Spleen (tissue), 11 donors: ENCODE measurements at regions not wholly inside any gene's neighbourhood (a gene's known extent, or its start where the extent isn't known, plus 50 kb on each side); places are given as distances from the start of the nearest gene placed in this dataset.

Experiments
- DNase-seq: peaks from one replicate; pipeline ENCODE4 v3.0.0-alpha.2; 2020
- H3K27ac ChIP-seq, 8 donors: fragments of 200-600 bp; sonication (generic) in 7 of 8; 1 replicate in 4 of 8; 2 replicates in 4 of 8; pipeline versions ENCODE4 v1.5.0 to v1.8.0; 2016 to 2021; ENCODE audit warnings: inconsistent platforms in 4 of 8, mild to moderate bottlenecking in 4 of 8, moderate library complexity in 1 of 8
- H3K27me3 ChIP-seq, 7 donors: fragments of 200-600 bp; sonication (generic) in 6 of 7; replicated peaks in 1 of 7; 1 replicate in 4 of 7; 2 replicates in 3 of 7; pipeline versions ENCODE4 v1.5.0 to v1.8.0; 2016 to 2021; ENCODE audit warnings: inconsistent platforms in 3 of 7, mild to moderate bottlenecking in 1 of 7
- H3K36me3 ChIP-seq, 6 donors: fragments of 200-600 bp; sonication (generic) in 5 of 6; 1 replicate in 4 of 6; 2 replicates in 2 of 6; pipeline versions ENCODE4 v1.5.0 to v1.8.0; 2016 to 2021; ENCODE audit warnings: inconsistent platforms in 2 of 6
- H3K4me1 ChIP-seq, 6 donors: fragments of 200-600 bp; sonication (generic) in 5 of 6; 1 replicate in 3 of 6; 2 replicates in 3 of 6; pipeline versions ENCODE4 v1.5.0 to v1.8.0; 2016 to 2021; ENCODE audit warnings: inconsistent platforms in 3 of 6
- H3K4me3 ChIP-seq, 8 donors: fragments of 200-600 bp; sonication (generic) in 7 of 8; 1 replicate in 4 of 8; 2 replicates in 4 of 8; pipeline versions ENCODE4 v1.5.0 to v1.8.0; 2016 to 2021; ENCODE audit warnings: inconsistent platforms in 4 of 8, mild to moderate bottlenecking in 4 of 8, moderate library complexity in 2 of 8
- H3K9me3 ChIP-seq, 8 donors: fragments of 200-600 bp; sonication (generic) in 7 of 8; 1 replicate in 4 of 8; 2 replicates in 4 of 8; pipeline versions ENCODE4 v1.5.0 to v1.8.0; 2016 to 2021; ENCODE audit warnings: inconsistent platforms in 4 of 8
- CTCF ChIP-seq, 11 experiments: fragments of 200-600 bp in 7 of 11; fragments of 450-650 bp in 4 of 11; sonication (generic) in 4 of 11; IDR thresholded peaks in 8 of 11; conservative IDR thresholded peaks in 3 of 11; 1 replicate in 7 of 11; 2 replicates in 4 of 11; pipeline versions ENCODE4 v1.4.0 to v1.8.0; 2016 to 2021; ENCODE audit warnings: antibody characterized with exemption in 11 of 11, inconsistent platforms in 4 of 11, mild to moderate bottlenecking in 1 of 11
- POLR2A ChIP-seq, 3 donors: fragments of 450-650 bp; IDR thresholded peaks; one replicate each; pipeline ENCODE4 v1.5.1; 2017; ENCODE audit warnings: antibody characterized with exemption in 3 of 3, mild to moderate bottlenecking in 1 of 3
- POLR2AphosphoS5 ChIP-seq, 3 donors: sonication (generic); formaldehyde crosslinking; IDR thresholded peaks; one replicate each; pipeline ENCODE4 v1.5.1; 2017; ENCODE audit warnings: antibody characterized with exemption in 3 of 3
- WGBS, 5 donors: extraction: QIAGEN DNeasy Blood & Tissue Kit in 3 of 5; methylation state at CpG; one replicate each; pipeline versions ENCODE4 v1.1.5 to v1.1.7; 2013 to 2018; 5-methylcytosine and 5-hydroxymethylcytosine counted together
- intact Hi-C: fragments of 100-400 bp; cut with DNase I; formaldehyde crosslinking; loops from one replicate; pipeline ENCODE4 v1.15.0; 2023; ENCODE audit warnings: low total_unique reads
- donor health status: healthy with polysubstance abuse.
- donor health status: DM: no; HTN: no; CAD: no; lungs with moderate emphysema.
- donor health status: DM: no; HTN: no; CAD: no.
- donor health status: Bipolar disorder and iron deficiency.
- donor health status: healthy.
- donor health status: DM: no; HTN: no; CAD: no.
- donor health status: DM: yes; HTN: yes; CAD: no.

- Histone ChIP-seq H3K27ac (no peak overlapping the region), H3K9me3 (no peaks in the 10 kb centered on the region), H3K36me3 (no peaks in the 10 kb centered on the region), H3K27me3 (no peaks in the 10 kb centered on the region), H3K4me1 (no peaks in the 10 kb centered on the region), H3K4me3 (no peak overlapping the region)
- 59 to 75% (median 72%) methylated on average over 5 of the region's 5 CpGs for WGBS, 5 donors
- DNase-seq, result no peak
- intact Hi-C loops, result no loop called here
- TF ChIP-seq POLR2AphosphoS5 (IDR thresholded peaks at IDR 0.05) (no peak), POLR2A (IDR thresholded peaks at IDR 0.05) (no peak), CTCF (IDR thresholded peaks at IDR 0.05 in 8 of 11, conservative IDR thresholded peaks at IDR 0.05 in 3 of 11) (no peak)
These were observed 869.9 kb downstream of the MRPL39 start for GRCh38 chr21:24737296-24737850.

- H3K9me3 ChIP-seq, result no peaks in the 10 kb centered on the region
- H3K36me3 ChIP-seq, result no peaks in the 10 kb centered on the region
- no peak for DNase-seq
- intact Hi-C loops, result no loop called here
- TF ChIP-seq POLR2A (IDR thresholded peaks at IDR 0.05) (no peak), CTCF (IDR thresholded peaks at IDR 0.05 in 8 of 11, conservative IDR thresholded peaks at IDR 0.05 in 3 of 11) (no peak), POLR2AphosphoS5 (IDR thresholded peaks at IDR 0.05) (no peak)
- no peak overlapping the region for H3K4me3 ChIP-seq
- H3K4me1 ChIP-seq, result no peaks in the 10 kb centered on the region
- no peak overlapping the region for H3K27ac ChIP-seq
- no peaks in the 10 kb centered on the region for H3K27me3 ChIP-seq
- 36 to 64% (median 49%) methylated on average over 1 of the region's 1 CpG for WGBS, 5 donors
These were observed 876.6 kb downstream of the MRPL39 start for GRCh38 chr21:24730661-24731060.

GRCh38 chr21:24729568-24729967 is 877.7 kb downstream of the MRPL39 start:
- 57 to 75% (median 64%) methylated on average over 3 of the region's 3 CpGs for WGBS, 5 donors
- TF ChIP-seq POLR2AphosphoS5 (IDR thresholded peaks at IDR 0.05) (no peak), CTCF (IDR thresholded peaks at IDR 0.05 in 8 of 11, conservative IDR thresholded peaks at IDR 0.05 in 3 of 11) (no peak), POLR2A (IDR thresholded peaks at IDR 0.05) (no peak)
- H3K4me3 ChIP-seq, result no peak overlapping the region
- H3K27ac ChIP-seq, result no peak overlapping the region
- no peaks in the 10 kb centered on the region for H3K9me3 ChIP-seq
- no peaks in the 10 kb centered on the region for H3K27me3 ChIP-seq
- no peaks in the 10 kb centered on the region for H3K4me1 ChIP-seq
- H3K36me3 ChIP-seq, result no peaks in the 10 kb centered on the region
- intact Hi-C loops, result no loop called here
- no peak for DNase-seq

- WGBS, 5 donors, result 58 to 68% (median 63%) methylated on average over 4 of the region's 4 CpGs
- no peak overlapping the region for H3K4me3 ChIP-seq
- DNase-seq, result no peak
- intact Hi-C loops, result no loop called here
- TF ChIP-seq POLR2AphosphoS5 (IDR thresholded peaks at IDR 0.05) (no peak), CTCF (IDR thresholded peaks at IDR 0.05 in 8 of 11, conservative IDR thresholded peaks at IDR 0.05 in 3 of 11) (no peak), POLR2A (IDR thresholded peaks at IDR 0.05) (no peak)
- H3K9me3 ChIP-seq, result no peaks in the 10 kb centered on the region
- H3K27ac ChIP-seq, result no peak overlapping the region
- H3K4me1 ChIP-seq, result no peaks in the 10 kb centered on the region
- no peaks in the 10 kb centered on the region for H3K27me3 ChIP-seq
- no peaks in the 10 kb centered on the region for H3K36me3 ChIP-seq
These were observed 879.4 kb downstream of the MRPL39 start for GRCh38 chr21:24727803-24728440.
